GM18951 (cell line): ENCODE measurements at regions not wholly inside any gene's neighbourhood (a gene's known extent, or its start where the extent isn't known, plus 50 kb on each side); places are given as distances from the start of the nearest gene placed in this dataset.

ENCODE experiments used
- POLR2A ChIP-seq: IDR thresholded peaks from 4 replicates; pipeline ENCODE4 v1.6.1; 2011; ENCODE audit warnings: mild to moderate bottlenecking; ENCODE audit not compliant: insufficient read length, insufficient read depth; ENCODE audit errors: extremely low read depth
- in situ Hi-C: fragments of 300-500 bp; cut with MboI; formaldehyde crosslinking; loops from one replicate; pipeline ENCODE4 v1.12.0; 2022; ENCODE audit warnings: low sequenced_read_pairs, mixed read lengths, inconsistent platforms; ENCODE audit not compliant: unreplicated experiment

DNA sequence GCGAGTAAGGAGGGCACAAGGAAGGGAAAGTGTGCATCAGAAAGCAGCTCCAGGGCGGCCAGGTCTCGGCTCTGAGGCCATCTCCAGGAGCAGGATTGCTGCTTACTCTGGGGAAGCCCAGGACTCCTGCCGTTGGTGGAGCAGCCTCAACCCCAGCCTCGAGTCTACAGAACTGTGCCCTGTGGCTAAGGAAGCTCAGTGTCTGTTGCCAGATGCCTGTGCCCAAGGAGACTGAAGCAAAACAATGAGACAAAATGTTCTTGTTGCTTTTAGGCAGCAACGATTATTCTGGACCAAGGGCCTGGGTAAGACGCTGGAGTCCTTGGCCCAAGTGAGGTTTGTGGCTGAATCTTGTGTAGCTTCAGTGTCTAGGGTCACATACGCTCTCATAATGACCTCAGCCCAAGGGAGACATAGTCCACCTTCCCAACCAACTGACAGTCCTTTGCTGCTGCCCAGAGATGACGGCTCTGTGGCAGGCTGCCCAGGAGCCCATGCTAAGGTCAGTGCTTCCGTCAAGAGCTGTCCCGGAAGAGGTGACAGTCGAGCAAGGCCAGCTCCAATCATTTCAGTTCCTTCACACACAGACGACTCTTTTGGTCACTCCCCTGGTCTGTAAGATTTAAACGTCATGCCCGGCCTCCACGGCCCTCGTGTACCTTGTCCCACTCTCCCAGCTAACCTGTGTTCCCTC is 223.8 kb downstream of the TTC32 start:
- in situ Hi-C loops, result no loop called here

DNA sequence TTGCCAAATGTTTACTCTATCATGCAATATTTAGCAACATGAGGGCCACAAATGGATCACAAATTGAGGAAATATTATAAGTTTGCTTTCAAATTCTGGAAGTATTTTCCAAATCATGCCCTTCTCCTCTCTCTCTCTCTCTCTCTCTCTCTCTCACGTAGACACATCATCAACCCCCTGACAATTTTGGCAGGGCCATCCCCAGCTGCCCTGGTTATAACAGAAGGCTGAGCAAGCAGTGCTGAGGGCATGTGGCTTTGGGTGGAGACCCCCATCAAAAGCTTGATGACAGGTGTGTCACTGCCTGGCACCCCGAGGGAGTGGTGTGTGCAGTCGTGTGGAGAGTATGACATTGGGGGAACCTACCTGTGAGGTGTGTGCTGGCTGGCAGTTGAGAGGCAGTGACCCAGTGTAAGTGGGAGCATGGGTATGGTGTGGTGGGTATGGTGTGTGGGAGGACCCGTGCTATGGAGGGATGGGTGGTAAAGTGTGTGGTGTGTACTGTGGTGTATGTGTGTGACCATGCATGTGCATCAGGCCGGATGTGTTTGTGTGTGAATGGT is 224.5 kb downstream of the TTC32 start:
- in situ Hi-C loops, result no loop called here

More for the DNA sequence above, 223.8 kb downstream of the TTC32 start:
- TF ChIP-seq POLR2A, result no peak

DNA sequence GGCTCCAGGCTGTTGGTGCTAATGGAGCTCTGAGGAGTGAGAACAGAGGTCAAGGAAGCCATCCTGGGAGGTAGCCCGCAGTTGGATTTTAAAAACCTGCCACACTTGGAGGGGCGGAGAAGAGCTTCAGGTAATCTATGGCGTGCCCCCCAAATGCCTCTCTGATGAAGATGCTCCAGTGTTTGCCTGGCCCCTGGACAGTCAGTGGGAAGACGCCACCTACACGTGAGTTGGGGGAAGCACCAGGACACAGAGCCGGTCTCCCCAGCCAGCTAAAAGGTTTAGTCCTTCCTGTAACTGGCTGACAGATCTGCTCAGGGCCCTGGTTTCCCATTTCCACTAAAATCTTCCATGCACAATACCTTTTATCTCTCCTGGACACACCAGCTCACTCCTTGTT is 225.0 kb downstream of the TTC32 start:
- TF ChIP-seq POLR2A, result no peak
- in situ Hi-C loops, result no loop called here

More for the DNA sequence above, 224.5 kb downstream of the TTC32 start:
- no peak for TF ChIP-seq POLR2A

DNA sequence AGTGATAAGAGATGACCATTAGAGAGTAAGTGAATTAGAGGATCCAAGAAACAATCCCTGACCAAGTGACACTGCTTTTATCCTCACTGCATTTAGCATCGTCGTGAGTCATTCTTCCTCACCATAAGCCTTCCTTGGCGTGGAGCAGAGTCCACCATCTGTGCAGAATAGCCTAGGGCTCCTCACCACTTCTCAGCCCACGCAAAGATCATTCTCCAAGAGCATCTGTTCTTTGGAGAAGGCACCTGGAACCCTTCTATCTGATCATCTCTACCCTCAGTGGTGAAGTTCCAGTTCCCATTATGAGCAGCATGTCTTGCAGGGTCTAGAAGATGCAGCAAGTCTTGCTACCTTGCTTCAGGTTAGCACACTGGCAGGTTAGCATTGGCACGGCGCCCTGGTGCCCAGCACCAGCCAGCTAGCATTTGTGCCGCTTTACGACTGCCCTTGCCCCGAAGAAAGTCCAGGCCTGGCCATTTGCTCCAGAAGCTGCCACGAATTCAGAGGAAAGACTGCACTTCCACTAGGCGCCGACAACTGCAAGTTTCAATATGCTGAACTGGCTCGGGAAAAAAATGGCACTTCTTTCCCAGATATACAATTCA is 225.8 kb downstream of the TTC32 start:
- in situ Hi-C loops, result no loop called here
- no peak for TF ChIP-seq POLR2A

DNA sequence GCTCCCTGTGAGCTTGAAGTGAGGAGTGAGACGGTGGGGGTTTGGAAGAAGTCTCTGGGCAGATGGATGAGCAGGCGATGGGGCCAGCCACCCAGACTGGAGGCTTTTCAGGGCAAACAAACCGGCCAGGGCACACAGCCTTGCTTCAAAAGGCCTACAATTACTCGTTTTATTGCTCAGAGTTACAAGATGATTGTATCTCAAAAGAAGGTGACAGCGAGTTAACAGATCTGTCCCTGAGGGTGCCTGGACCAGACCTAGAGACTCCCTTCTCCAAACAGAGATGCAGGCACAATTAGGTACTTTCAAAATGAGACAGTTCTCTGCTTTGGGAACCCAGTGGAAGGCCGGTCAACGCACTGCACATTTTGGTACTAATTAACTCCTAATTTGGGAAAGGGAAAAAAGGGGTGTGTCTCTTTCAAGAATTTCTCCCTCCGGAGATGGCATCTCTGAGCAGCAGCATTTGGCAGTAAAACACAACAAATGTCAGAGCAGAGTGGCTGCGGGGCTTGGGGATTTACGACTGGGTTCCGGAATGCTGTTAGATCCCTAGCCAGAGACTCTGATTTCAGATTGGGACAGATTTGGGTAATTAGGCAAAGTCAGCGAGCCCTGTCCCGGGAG is 226.7 kb downstream of the TTC32 start:
- in situ Hi-C loops, result no loop called here

DNA sequence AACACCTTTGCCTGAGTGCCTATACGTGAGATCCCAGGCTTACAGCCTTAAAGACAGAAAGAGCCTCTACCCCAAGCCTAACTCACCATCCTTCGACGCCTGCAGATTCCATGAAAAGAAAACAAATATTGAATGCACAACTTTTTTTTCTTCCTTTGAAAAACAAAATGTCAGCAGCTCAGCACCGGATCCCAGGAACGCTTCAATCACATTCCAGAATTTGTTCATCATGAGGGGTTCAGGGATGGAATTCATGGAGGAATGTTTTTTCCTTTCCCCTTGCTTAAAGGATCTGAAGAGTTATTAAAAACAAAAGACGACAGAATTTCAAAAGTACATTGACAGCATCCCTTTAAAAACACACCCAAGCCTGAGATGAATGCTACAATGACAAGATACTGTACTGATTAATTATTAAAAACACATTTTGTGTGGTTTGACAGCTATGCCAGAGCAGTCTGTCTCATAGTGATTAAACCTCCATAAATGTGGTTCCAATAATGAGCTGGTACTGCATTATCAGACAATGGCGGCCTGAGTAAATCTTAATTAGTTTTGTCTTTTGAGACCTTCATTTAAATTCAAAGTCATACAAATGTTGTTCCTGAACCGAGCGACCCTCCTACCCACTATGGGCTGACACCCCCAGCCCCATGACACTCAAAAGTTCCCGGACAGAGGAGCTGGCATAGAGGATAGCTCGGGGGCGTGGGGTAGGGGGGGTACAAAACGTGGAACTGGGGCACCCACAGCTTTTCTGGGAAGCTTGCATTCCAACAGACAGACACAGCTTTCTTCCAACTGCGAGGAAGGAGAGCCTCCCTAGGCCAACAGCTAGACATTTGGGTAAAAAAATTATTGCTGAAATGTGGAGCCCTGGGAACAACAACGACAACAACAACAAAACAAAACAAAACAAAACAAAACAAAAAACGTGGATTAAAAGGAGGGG is 227.5 kb downstream of the TTC32 start:
- TF ChIP-seq POLR2A, result no peak
- in situ Hi-C loops, result no loop called here

More for the DNA sequence above, 226.7 kb downstream of the TTC32 start:
- TF ChIP-seq POLR2A, result no peak

DNA sequence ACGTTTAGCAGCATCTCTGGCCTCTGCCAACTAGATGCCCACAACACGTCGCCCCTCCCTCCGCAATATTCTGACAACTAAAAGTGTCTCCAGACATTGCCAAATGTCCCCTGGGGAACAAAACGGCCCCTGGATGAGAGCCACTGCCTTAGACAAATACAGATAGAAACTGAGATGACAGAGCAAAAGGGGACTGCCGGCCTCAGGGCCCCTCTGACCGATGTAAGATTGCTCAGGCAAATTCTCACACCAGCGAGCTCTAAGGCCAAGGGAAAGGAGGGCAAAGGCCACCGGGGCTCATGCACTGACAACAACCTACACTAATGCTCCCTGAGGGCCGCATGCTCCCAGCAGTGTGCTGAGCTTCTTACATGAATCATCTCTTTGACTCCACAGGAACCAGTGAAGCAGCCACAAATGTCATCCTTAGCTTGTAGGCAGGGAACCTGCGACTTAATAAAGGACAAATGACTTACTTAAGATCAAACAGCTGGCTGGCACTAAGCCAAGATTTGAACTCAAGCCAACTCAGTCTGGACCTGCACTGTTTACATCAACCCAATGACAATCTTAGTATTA is 228.5 kb downstream of the TTC32 start:
- in situ Hi-C loops, result no loop called here
- TF ChIP-seq POLR2A, result no peak

DNA sequence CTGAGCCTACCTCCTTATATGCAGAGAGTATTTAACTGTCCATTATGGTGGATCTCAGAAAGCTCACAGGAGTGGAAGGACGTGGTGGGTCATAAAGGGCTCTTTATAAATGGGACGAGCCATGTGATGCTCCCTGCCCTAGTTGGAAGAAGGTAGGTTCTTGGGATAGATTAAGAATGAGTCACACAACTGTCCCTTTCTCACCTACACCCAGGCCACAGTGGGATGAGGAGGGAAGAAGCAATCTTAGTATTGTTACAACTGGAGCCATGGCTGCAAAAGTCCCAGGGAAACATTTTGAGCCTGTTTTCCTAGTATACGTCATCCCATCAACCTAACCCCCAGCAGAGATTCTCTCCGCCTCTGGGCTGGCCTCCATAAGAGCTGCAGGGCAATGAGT is 229.9 kb downstream of the TTC32 start:
- in situ Hi-C loops, result no loop called here
- TF ChIP-seq POLR2A, result no peak

DNA sequence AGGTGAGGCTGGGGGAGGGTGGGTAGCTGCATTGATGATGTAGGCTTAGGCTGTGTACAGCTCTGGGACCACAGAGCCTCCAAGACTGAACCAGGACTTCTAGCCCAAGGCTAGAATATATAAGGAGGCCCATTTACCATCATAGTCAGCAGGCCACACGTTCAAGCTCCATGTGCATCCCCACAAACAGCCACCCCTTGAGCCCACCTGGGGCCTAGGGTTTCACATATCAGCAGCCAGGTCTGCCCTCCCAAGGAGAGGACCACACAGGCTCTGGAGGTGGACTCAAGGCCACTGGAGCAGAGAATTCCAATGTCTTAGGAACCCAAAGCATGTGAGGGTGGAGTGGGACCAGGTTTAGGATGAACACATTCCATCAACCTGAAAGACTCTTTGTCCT is 230.5 kb downstream of the TTC32 start:
- in situ Hi-C loops, result no loop called here
- no peak for TF ChIP-seq POLR2A

DNA sequence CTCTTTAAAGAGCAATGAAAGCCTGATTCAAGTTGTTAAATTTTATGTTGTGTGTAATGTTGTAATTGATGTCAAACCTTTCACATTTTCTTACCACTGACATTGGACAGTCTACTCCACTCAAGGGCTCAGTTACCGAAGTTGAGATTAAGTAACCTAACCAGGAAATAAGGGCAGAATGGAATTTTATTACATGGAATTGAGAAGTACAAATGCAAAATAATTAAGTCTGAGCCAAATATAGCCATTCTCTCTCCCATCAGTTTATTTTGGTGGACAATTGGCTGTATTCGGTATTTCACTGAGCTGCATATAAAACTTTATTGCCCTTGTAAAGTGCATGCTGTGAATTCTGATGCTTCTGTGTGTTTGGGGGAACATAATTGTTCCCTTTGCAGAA is 231.5 kb downstream of the TTC32 start:
- no peak for TF ChIP-seq POLR2A
- in situ Hi-C loops, result no loop called here

DNA sequence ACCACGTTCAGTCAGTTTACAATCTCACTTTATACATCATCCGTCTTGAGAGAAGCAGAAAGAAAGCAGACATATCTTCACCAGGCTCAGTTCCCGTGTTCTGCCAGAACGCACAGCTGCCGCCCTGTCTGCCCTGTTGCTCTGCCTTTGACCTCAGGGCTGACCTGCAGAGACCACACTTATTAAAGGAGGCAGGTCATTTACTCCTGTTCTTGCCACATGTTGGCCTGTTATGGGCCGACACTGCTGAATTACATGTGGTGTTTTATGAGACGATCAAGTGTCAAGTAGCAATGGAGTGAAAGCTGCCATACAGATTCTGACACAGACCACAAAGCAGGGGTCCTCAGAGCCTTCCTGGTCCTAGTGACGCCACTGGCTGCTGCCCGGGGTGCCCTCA is 232.2 kb downstream of the TTC32 start:
- no peak for TF ChIP-seq POLR2A
- in situ Hi-C loops, result no loop called here

DNA sequence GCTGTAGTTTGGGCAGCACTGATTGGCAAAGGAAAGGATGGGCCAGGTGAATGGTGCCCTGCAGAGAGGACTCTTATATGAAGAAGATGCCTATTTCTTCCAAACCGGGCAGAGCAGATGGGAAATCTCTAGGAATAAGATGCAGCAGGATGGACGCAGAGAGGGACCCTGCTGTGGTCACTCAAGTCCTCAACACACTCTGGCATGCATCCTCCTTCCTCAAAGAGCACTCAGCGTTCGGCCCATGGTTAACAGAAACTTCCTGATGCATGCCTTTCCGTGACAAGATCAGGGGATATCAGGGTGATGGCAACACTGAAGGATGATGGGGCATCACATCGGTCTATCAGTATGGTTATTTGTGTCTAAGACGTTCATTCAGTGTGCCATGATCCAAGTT is 232.7 kb downstream of the TTC32 start:
- TF ChIP-seq POLR2A, result no peak
- in situ Hi-C loops, result no loop called here

DNA sequence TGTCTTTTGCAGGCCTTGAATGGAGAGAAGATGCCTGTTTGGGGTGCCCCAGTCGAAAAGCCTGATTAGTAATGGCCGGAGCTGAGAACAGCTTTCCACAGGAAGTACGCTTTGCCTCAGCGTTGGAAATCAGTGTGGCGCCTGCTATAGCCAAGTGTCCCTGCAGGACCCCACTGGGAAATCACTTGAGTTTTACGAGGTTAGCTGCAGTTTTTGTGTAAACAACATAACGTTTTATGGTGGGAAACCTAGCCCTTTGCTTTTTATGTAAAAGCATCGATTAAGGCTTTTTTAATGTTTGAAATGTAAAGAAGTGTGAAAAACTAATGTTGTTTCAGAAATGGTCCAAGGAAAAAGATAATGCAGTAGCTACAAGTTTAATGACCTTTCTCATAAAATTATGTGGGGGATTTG is 234.2 kb downstream of the TTC32 start:
- TF ChIP-seq POLR2A, result no peak
- in situ Hi-C loops, result no loop called here

DNA sequence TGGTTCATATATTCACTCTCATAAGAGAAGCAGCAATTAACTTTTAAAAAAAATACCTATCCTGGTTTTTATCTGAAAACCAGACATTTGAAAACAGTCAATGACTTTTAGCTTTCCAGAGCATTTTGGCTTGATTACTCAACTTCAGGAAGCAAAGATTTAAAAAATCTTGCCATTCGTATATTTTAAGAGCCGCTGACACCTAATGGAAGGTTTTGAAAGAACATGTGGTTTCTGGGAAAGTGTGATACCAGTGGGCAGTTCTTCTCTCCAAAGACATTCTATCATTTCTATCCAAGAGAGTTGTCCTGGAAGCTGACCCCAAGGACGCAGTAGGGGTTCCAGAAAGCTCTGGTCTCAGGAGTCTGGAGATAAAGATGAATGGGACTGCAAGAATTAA is 234.7 kb downstream of the TTC32 start:
- in situ Hi-C loops, result no loop called here

More for the DNA sequence above, 234.7 kb downstream of the TTC32 start:
- TF ChIP-seq POLR2A, result no peak
